ENCODE measurements at regions not wholly inside any gene's neighbourhood (a gene's known extent, or its start where the extent isn't known, plus 50 kb on each side); places are given as distances from the start of the nearest gene placed in this dataset.

- WGBS, 2 donors, result 93 to 96% methylated on average over 2 of the region's 2 CpGs
Observed at GRCh38 chr13:106038752-106039151, 496.7 kb downstream of the EFNB2 start.

DNA sequence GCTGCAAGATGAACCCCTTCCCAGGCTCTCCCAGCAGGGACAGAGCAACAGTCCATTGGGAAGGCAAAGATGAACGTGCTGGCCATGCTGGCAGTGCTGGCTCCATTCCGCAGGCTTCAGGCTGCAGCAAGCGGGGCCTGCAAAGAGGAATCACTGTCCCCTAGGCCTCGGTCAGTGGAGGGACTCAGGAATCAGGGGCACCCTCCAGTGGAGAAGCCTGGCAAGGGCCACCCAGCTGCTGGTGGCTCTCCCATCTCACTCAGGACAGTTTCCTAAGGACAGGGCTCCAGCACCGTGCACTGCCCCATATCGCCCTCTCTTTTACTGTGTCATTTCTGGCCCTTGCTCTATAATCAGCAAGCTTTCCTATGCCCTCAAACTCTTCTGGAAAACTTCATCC lies 498.6 kb downstream of the EFNB2 start:
- intact Hi-C loops (cut with DNase I), result no loop called here
- no peak for DNase-seq
- Histone ChIP-seq H3K27me3 (no peaks in the 10 kb centered on the region), H3K36me3 (no peaks in the 10 kb centered on the region), H3K9me3 (no peaks in the 10 kb centered on the region), H3K4me3 (no peak overlapping the region), H3K4me1 (no peaks in the 10 kb centered on the region), H3K27ac (no peak overlapping the region)
- TF ChIP-seq CTCF (IDR thresholded peaks at IDR 0.05), result peak in 1 of 9 donors; percentile 20
- peak in 1 of 8 donors; percentile 41 for ATAC-seq
- 84 to 87% methylated on average over 6 of the region's 6 CpGs for WGBS, 2 donors

More at GRCh38 chr13:106038752-106039151, 496.7 kb downstream of the EFNB2 start:
- no peaks in the 10 kb centered on the region for H3K9me3 ChIP-seq
- H3K36me3 ChIP-seq, result no peaks in the 10 kb centered on the region
- TF ChIP-seq CTCF (IDR thresholded peaks at IDR 0.05), result no peak
- intact Hi-C loops (cut with DNase I), result no loop called here
- H3K27ac ChIP-seq, result no peak overlapping the region
- no peak overlapping the region for H3K4me3 ChIP-seq
- H3K27me3 ChIP-seq, result no peaks in the 10 kb centered on the region
- DNase-seq (no peak), ATAC-seq (no peak)
- no peaks in the 10 kb centered on the region for H3K4me1 ChIP-seq

DNA sequence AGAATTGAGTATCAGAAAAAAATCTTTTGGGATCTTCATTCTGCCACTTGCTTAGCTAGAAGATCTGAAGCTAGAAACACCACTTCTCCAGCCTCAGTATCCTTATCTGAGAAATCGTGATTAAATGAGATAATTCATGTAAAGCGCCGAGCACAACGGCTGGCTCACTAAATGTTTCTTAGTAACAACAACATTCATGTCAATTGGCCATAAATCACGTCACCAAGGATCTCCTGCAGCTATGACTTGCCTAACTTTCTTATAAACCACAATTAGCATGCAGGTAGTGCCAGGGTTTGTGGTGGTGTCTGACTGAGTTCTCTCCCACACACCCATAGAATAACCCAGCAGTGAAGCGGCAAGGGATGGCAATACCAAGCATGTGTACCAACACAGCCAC lies 501.3 kb downstream of the EFNB2 start:
- Histone ChIP-seq H3K4me3 (no peak overlapping the region), H3K27ac (no peak overlapping the region), H3K27me3 (no peaks in the 10 kb centered on the region), H3K9me3 (no peaks in the 10 kb centered on the region), H3K36me3 (no peaks in the 10 kb centered on the region), H3K4me1 (no peaks in the 10 kb centered on the region)
- no peak for ATAC-seq
- DNase-seq, result no peak
- WGBS, 2 donors, result 58 to 65% methylated on average over 6 of the region's 6 CpGs
- TF ChIP-seq CTCF (IDR thresholded peaks at IDR 0.05), result no peak
- intact Hi-C loops (cut with DNase I), result no loop called here

- no peak for ATAC-seq
- no peaks in the 10 kb centered on the region for H3K4me1 ChIP-seq
- intact Hi-C loops (cut with DNase I), result no loop called here
- no peak overlapping the region for H3K4me3 ChIP-seq
- H3K9me3 ChIP-seq, result no peaks in the 10 kb centered on the region
- peak in 1 of 9 donors; percentile 24 for TF ChIP-seq CTCF (IDR thresholded peaks at IDR 0.05)
- H3K27me3 ChIP-seq, result no peaks in the 10 kb centered on the region
- WGBS, 2 donors, result 56 to 62% methylated on average over 2 of the region's 2 CpGs
- no peak for DNase-seq
- H3K36me3 ChIP-seq, result no peaks in the 10 kb centered on the region
- no peak overlapping the region for H3K27ac ChIP-seq
Observed at GRCh38 chr13:106033659-106034058, 501.8 kb downstream of the EFNB2 start.

GRCh38 chr13:106032441-106032840 lies 503.0 kb downstream of the EFNB2 start:
- DNase-seq (no peak), ATAC-seq (no peak)
- no peaks in the 10 kb centered on the region for H3K36me3 ChIP-seq
- no peaks in the 10 kb centered on the region for H3K27me3 ChIP-seq
- no peak overlapping the region for H3K4me3 ChIP-seq
- no peak for TF ChIP-seq CTCF (IDR thresholded peaks at IDR 0.05)
- intact Hi-C loops (cut with DNase I), result no loop called here
- 96 to 99% methylated on average over 2 of the region's 2 CpGs for WGBS, 2 donors
- no peaks in the 10 kb centered on the region for H3K9me3 ChIP-seq
- no peaks in the 10 kb centered on the region for H3K4me1 ChIP-seq
- no peak overlapping the region for H3K27ac ChIP-seq
